ENCODE measurements at regions not wholly inside any gene's neighbourhood (a gene's known extent, or its start where the extent isn't known, plus 50 kb on each side); places are given as distances from the start of the nearest gene placed in this dataset.

GRCh38 chr18:59050661-59051057 lies 89.0 kb upstream of the SEC11C start:
- no peaks in the 10 kb centered on the region for H3K36me3 ChIP-seq (replicated peaks in 1 of 2; ENCODE audit: control insufficient read depth in 1 of 2, insufficient read depth in 2 of 2, low read length in 2 of 2)
- intact Hi-C loops (cut with micrococcal nuclease; ENCODE audit: unreplicated experiment) (no loop called here), in situ Hi-C loops (cut with HindIII; ENCODE audit: extremely low pct_ligation_motif_present, low pct_unique_long_range_greater_than_20kb) (loop anchor here (10.0 to 25.0 kb wide), 3 partner anchors 266 to 663 kb away; no protein-coding TSS in a partner anchor)
- CTCF ChIA-PET (ENCODE audit: low intra/inter-chr PET ratio, low total read pairs), result no interaction called here
- DNase-seq (ENCODE audit: low spot score) (no peak), FAIRE-seq (no peak), ATAC-seq (no peak)
- no TSS peak for BruUV-seq (replicated peaks)
- no peak for TF ChIP-seq TERF1 (CRISPR knock-in tag; IDR thresholded peaks at IDR 0.05)
- WGBS (ENCODE audit: low lambda C conversion rate), result 26% methylated on average over 3 of the region's 3 CpGs
- no peaks in the 10 kb centered on the region for H3K9me3 ChIP-seq (ENCODE audit: low read length)
- no peak overlapping the region for H3K4me3 ChIP-seq (replicated peaks in 1 of 3; ENCODE audit: insufficient read depth in 1 of 3, low read depth in 2 of 3, low read length in 3 of 3)
- no peaks in the 10 kb centered on the region for H3K4me1 ChIP-seq (ENCODE audit: insufficient read depth, low read length)
- H3K4me2 ChIP-seq (ENCODE audit: low read depth, low read length), result no peak overlapping the region
- POLR2A ChIA-PET, result no interaction called here
- H3K27me3 ChIP-seq (ENCODE audit: control insufficient read depth in 1 of 2, insufficient read depth in 2 of 2, low read length in 2 of 2), result peaks cover 2 to 34% of the 10 kb centered on the region in 2 experiments; a peak in 4 of 5 replicates
- H3K27ac ChIP-seq (ENCODE audit: extremely low read length, insufficient read depth, low read length), result no peak overlapping the region
- H3K9ac ChIP-seq (ENCODE audit: insufficient read depth, low read depth, low read length), result no peak overlapping the region
- no peak overlapping the region for H2AFZ ChIP-seq (ENCODE audit: low read length)
- no peaks in the 10 kb centered on the region for H4K20me1 ChIP-seq (ENCODE audit: insufficient read depth, low read length)
- H3K79me2 ChIP-seq (ENCODE audit: insufficient read depth, low read length), result no peaks in the 10 kb centered on the region

GRCh38 chr18:59051470-59052165 lies 88.1 kb upstream of the SEC11C start:
- in situ Hi-C loops (cut with HindIII; ENCODE audit: extremely low pct_ligation_motif_present, low pct_unique_long_range_greater_than_20kb), result loop anchor here (10.0 to 25.0 kb wide), 3 partner anchors 267 to 664 kb away; no protein-coding TSS in a partner anchor
- no peaks in the 10 kb centered on the region for H3K79me2 ChIP-seq (ENCODE audit: insufficient read depth, low read length)
- H3K4me2 ChIP-seq (ENCODE audit: low read depth, low read length), result no peak overlapping the region
- no TSS peak for BruUV-seq (replicated peaks)
- H3K4me3 ChIP-seq (replicated peaks in 1 of 3; ENCODE audit: insufficient read depth in 1 of 3, low read depth in 2 of 3, low read length in 3 of 3), result no peak overlapping the region
- peaks cover 2 to 38% of the 10 kb centered on the region in 2 experiments; a peak in 4 of 5 replicates for H3K27me3 ChIP-seq (ENCODE audit: control insufficient read depth in 1 of 2, insufficient read depth in 2 of 2, low read length in 2 of 2)
- FAIRE-seq (no peak), DNase-seq (ENCODE audit: low spot score) (no peak), ATAC-seq (no peak)
- TF ChIP-seq ZEB1 (IDR thresholded peaks at IDR 0.05; ENCODE audit: insufficient replicate concordance, low read depth) (no peak), TSC22D2 (CRISPR knock-in tag; IDR thresholded peaks at IDR 0.05; ENCODE audit: borderline replicate concordance) (no peak), ERF (CRISPR knock-in tag; IDR thresholded peaks at IDR 0.05) (no peak)
- no peak overlapping the region for H3K27ac ChIP-seq (ENCODE audit: extremely low read length, insufficient read depth, low read length)
- no peaks in the 10 kb centered on the region for H4K20me1 ChIP-seq (ENCODE audit: insufficient read depth, low read length)
- H3K36me3 ChIP-seq (replicated peaks in 1 of 2; ENCODE audit: control insufficient read depth in 1 of 2, insufficient read depth in 2 of 2, low read length in 2 of 2), result no peaks in the 10 kb centered on the region
- ChIA-PET CTCF (ENCODE audit: low intra/inter-chr PET ratio, low total read pairs) (no interaction called here), POLR2A (no interaction called here)
- WGBS (ENCODE audit: low lambda C conversion rate), result 33% methylated on average over 8 of the region's 12 CpGs
- H3K9me3 ChIP-seq (ENCODE audit: low read length), result no peaks in the 10 kb centered on the region
- no peak overlapping the region for H3K9ac ChIP-seq (ENCODE audit: insufficient read depth, low read depth, low read length)
- H3K4me1 ChIP-seq (ENCODE audit: insufficient read depth, low read length), result no peaks in the 10 kb centered on the region
- no peak overlapping the region for H2AFZ ChIP-seq (ENCODE audit: low read length)
- intact Hi-C loops (cut with micrococcal nuclease; ENCODE audit: unreplicated experiment), result no loop called here

All from HepG2 (cell line).